Neuronal stem cell (in vitro differentiated cells): ENCODE measurements at regions not wholly inside any gene's neighbourhood (a gene's known extent, or its start where the extent isn't known, plus 50 kb on each side); places are given as distances from the start of the nearest gene placed in this dataset.

Experiments used
- DNase-seq: peaks from one replicate; pipeline ENCODE4 v3.0.0-alpha.2; 2013; ENCODE audit warnings: low spot score
- H2AFZ ChIP-seq: one replicate; pipeline ENCODE4 v1.6.1; 2013; ENCODE audit warnings: mild to moderate bottlenecking, low read length, inconsistent platforms
- H2AK5ac ChIP-seq: 2 replicates; pipeline ENCODE4 v1.6.1; 2013; ENCODE audit warnings: low read depth, mild to moderate bottlenecking, inconsistent platforms, low read length, moderate library complexity, mixed read lengths
- H2BK120ac ChIP-seq: 2 replicates; pipeline ENCODE4 v1.6.1; 2013; ENCODE audit warnings: low read depth, mild to moderate bottlenecking, inconsistent platforms, low read length, moderate library complexity, mixed read lengths
- H2BK12ac ChIP-seq: one replicate; pipeline ENCODE4 v1.6.1; 2013; ENCODE audit warnings: low read length, inconsistent platforms
- H2BK15ac ChIP-seq: 2 replicates; pipeline ENCODE4 v1.6.1; 2013; ENCODE audit warnings: mild to moderate bottlenecking, low read length, inconsistent platforms, mixed read lengths
- H2BK5ac ChIP-seq: one replicate; pipeline ENCODE4 v1.6.1; 2013; ENCODE audit warnings: inconsistent platforms, mild to moderate bottlenecking, low read length, moderate library complexity
- H3K14ac ChIP-seq: one replicate; pipeline ENCODE4 v1.6.1; 2013; ENCODE audit warnings: low read length, inconsistent platforms
- H3K18ac ChIP-seq: 2 replicates; pipeline ENCODE4 v1.6.1; 2013; ENCODE audit warnings: low read length, inconsistent platforms
- H3K23ac ChIP-seq: 2 replicates; pipeline ENCODE4 v1.6.1; 2013; ENCODE audit warnings: low read depth, mild to moderate bottlenecking, mixed read lengths, low read length, inconsistent platforms; ENCODE audit not compliant: poor library complexity
- H3K27ac ChIP-seq: replicated peaks from 3 replicates; pipeline ENCODE4 v1.5.1; 2013; ENCODE audit warnings: low read length, inconsistent platforms
- H3K27me3 ChIP-seq, 3 experiments: 2 replicates each; pipeline ENCODE4 v1.6.1; 2013; ENCODE audit warnings: low read length in 3 of 3, mild to moderate bottlenecking in 2 of 3, inconsistent platforms in 1 of 3, low read depth in 1 of 3, mixed read lengths in 1 of 3, moderate library complexity in 1 of 3; ENCODE audit not compliant: control insufficient read depth in 3 of 3, insufficient read depth in 3 of 3
- H3K36me3 ChIP-seq, 2 donors: replicated peaks in 1 of 2; 2 replicates each; pipeline ENCODE4 v1.6.1; 2013; ENCODE audit warnings: low read length in 2 of 2; ENCODE audit not compliant: control insufficient read depth in 2 of 2, insufficient read depth in 2 of 2
- H3K4ac ChIP-seq: 2 replicates; pipeline ENCODE4 v1.6.1; 2013; ENCODE audit warnings: inconsistent platforms, mild to moderate bottlenecking, low read length, moderate library complexity
- H3K4me1 ChIP-seq, 2 donors: 1 replicate in 1 of 2; 2 replicates in 1 of 2; pipeline ENCODE4 v1.6.1; 2013; ENCODE audit warnings: low read length in 2 of 2, low read depth in 1 of 2; ENCODE audit not compliant: control insufficient read depth in 2 of 2, insufficient read depth in 1 of 2
- H3K4me2 ChIP-seq: one replicate; pipeline ENCODE4 v1.6.1; 2013; ENCODE audit warnings: mild to moderate bottlenecking, low read length, inconsistent platforms; ENCODE audit not compliant: insufficient read depth, poor library complexity, severe bottlenecking
- H3K4me3 ChIP-seq, 2 donors: 2 replicates each; pipeline ENCODE4 v1.5.1; 2013; ENCODE audit warnings: low read length in 2 of 2, mild to moderate bottlenecking in 2 of 2, inconsistent platforms in 1 of 2, moderate library complexity in 1 of 2
- H3K79me1 ChIP-seq: one replicate; pipeline ENCODE4 v1.6.1; 2013; ENCODE audit warnings: low read depth, mild to moderate bottlenecking, inconsistent platforms, low read length, moderate library complexity
- H3K9ac ChIP-seq: one replicate; pipeline ENCODE4 v1.6.1; 2013; ENCODE audit warnings: mild to moderate bottlenecking, low read depth, low read length, inconsistent platforms; ENCODE audit not compliant: poor library complexity
- H3K9me3 ChIP-seq, 2 donors: replicated peaks in 1 of 2; 2 replicates each; pipeline versions ENCODE3 to v1.6.1; 2013; ENCODE audit warnings: low read length in 2 of 2, mild to moderate bottlenecking in 2 of 2, inconsistent platforms in 1 of 2, low read depth in 1 of 2, mixed read lengths in 1 of 2, moderate library complexity in 1 of 2; ENCODE audit not compliant: control insufficient read depth in 2 of 2, insufficient read depth in 1 of 2
- H4K8ac ChIP-seq: one replicate; pipeline ENCODE4 v1.6.1; 2013; ENCODE audit warnings: low read depth, mild to moderate bottlenecking, inconsistent platforms, low read length, moderate library complexity
- H4K91ac ChIP-seq: one replicate; pipeline ENCODE4 v1.6.1; 2013; ENCODE audit warnings: low read length, low read depth, mild to moderate bottlenecking, inconsistent platforms; ENCODE audit not compliant: poor library complexity
- WGBS, 2 donors: extraction: QIAGEN DNeasy Blood & Tissue Kit; methylation state at CpG; one replicate each; pipeline ENCODE4 v1.1.7; 2013; ENCODE audit warnings: missing lambda C conversion rate in 2 of 2, mixed read lengths in 1 of 2; ENCODE audit not compliant: insufficient read length in 2 of 2, insufficient replicate concordance in 1 of 2; ENCODE audit errors: extremely low coverage in 2 of 2; 5-methylcytosine and 5-hydroxymethylcytosine counted together

GRCh38 chr7:72524037-72524436, 111.9 kb upstream of the CALN1 start:
- no peak overlapping the region for H3K4ac ChIP-seq
- no peak overlapping the region for H2BK120ac ChIP-seq
- no peak overlapping the region for H2AK5ac ChIP-seq
- no peaks in the 10 kb centered on the region for H3K27me3 ChIP-seq
- H3K4me2 ChIP-seq = no peak overlapping the region
- H3K79me1 ChIP-seq = no peaks in the 10 kb centered on the region
- H3K9ac ChIP-seq = no peak overlapping the region
- H2BK5ac ChIP-seq = no peak overlapping the region
- no peak overlapping the region for H3K23ac ChIP-seq
- H3K27ac ChIP-seq = no peak overlapping the region
- H3K14ac ChIP-seq = no peak overlapping the region
- no peak overlapping the region for H4K8ac ChIP-seq
- no peak overlapping the region for H2BK15ac ChIP-seq
- no peak overlapping the region for H4K91ac ChIP-seq
- no peaks in the 10 kb centered on the region for H3K4me1 ChIP-seq
- no peaks in the 10 kb centered on the region for H3K36me3 ChIP-seq
- DNase-seq = no peak
- H3K9me3 ChIP-seq = no peaks in the 10 kb centered on the region
- WGBS, 2 donors = no CpG with 5 or more reads among the region's 2 CpGs
- no peak overlapping the region for H3K18ac ChIP-seq
- H2BK12ac ChIP-seq = no peak overlapping the region
- H2AFZ ChIP-seq = no peak overlapping the region
- no peak overlapping the region for H3K4me3 ChIP-seq

GRCh38 chr7:72504061-72504706, 92.0 kb upstream of the CALN1 start:
- Histone ChIP-seq H2BK5ac (no peak overlapping the region), H3K4me1 (no peaks in the 10 kb centered on the region), H3K9ac (no peak overlapping the region), H2AFZ (no peak overlapping the region), H3K18ac (no peak overlapping the region), H2BK120ac (no peak overlapping the region), H3K36me3 (no peaks in the 10 kb centered on the region), H3K4me3 (no peak overlapping the region), H4K91ac (no peak overlapping the region), H4K8ac (no peak overlapping the region), H2BK12ac (no peak overlapping the region), H2BK15ac (no peak overlapping the region), H2AK5ac (no peak overlapping the region), H3K14ac (no peak overlapping the region), H3K9me3 (no peaks in the 10 kb centered on the region), H3K4ac (no peak overlapping the region), H3K23ac (no peak overlapping the region), H3K27ac (no peak overlapping the region), H3K4me2 (no peak overlapping the region), H3K79me1 (no peaks in the 10 kb centered on the region), H3K27me3 (peaks cover 0 to 3% (median 0%) of the 10 kb centered on the region in 3 experiments)
- WGBS, 2 donors = no CpG with 5 or more reads among the region's 10 CpGs
- DNase-seq = no peak

- Histone ChIP-seq H4K8ac (no peak overlapping the region), H3K36me3 (no peaks in the 10 kb centered on the region), H3K4me3 (no peak overlapping the region), H3K18ac (no peak overlapping the region), H2BK12ac (no peak overlapping the region), H3K14ac (no peak overlapping the region), H2BK5ac (no peak overlapping the region), H2BK15ac (no peak overlapping the region), H3K27ac (no peak overlapping the region), H3K9ac (no peak overlapping the region), H2BK120ac (no peak overlapping the region), H3K9me3 (no peaks in the 10 kb centered on the region), H3K4me1 (no peaks in the 10 kb centered on the region), H3K4ac (no peak overlapping the region), H3K23ac (no peak overlapping the region), H3K4me2 (no peak overlapping the region), H3K79me1 (no peaks in the 10 kb centered on the region), H4K91ac (no peak overlapping the region), H3K27me3 (peaks cover 0 to 3% (median 0%) of the 10 kb centered on the region in 3 experiments), H2AFZ (no peak overlapping the region), H2AK5ac (no peak overlapping the region)
- no CpG with 5 or more reads among the region's 8 CpGs for WGBS, 2 donors
- DNase-seq = no peak
Measured at GRCh38 chr7:72503644-72504043, 91.5 kb upstream of the CALN1 start.

DNA sequence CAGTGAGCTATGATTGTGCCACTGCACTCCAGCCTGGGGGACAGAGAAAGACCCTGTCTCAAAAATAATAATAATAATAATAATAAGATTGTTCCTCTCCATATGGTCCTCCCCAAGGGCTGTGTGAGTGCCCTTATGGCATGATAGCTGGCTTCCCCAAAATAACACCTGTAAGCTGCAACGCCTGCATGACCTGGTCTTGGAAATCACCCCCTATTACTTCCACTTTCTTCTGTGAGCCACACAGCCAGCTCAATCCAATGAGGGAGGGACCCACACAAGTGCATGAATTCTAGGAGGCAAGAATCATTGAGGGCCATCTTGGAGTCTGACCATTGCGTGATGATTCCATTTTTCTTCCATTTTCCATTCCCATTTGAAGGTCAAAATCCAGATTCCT, 82.7 kb upstream of the CALN1 start:
- no peak overlapping the region for H3K4ac ChIP-seq
- H3K27me3 ChIP-seq = no peaks in the 10 kb centered on the region
- H2AK5ac ChIP-seq = no peak overlapping the region
- no peak overlapping the region for H3K4me3 ChIP-seq
- no peak overlapping the region for H3K9ac ChIP-seq
- no peak overlapping the region for H2BK5ac ChIP-seq
- H2BK12ac ChIP-seq = no peak overlapping the region
- H3K36me3 ChIP-seq = no peaks in the 10 kb centered on the region
- H2BK15ac ChIP-seq = no peak overlapping the region
- no peak overlapping the region for H3K23ac ChIP-seq
- H3K9me3 ChIP-seq = no peaks in the 10 kb centered on the region
- peaks cover 0 to 2% of the 10 kb centered on the region in 2 donors for H3K4me1 ChIP-seq
- H2AFZ ChIP-seq = no peak overlapping the region
- H3K79me1 ChIP-seq = no peaks in the 10 kb centered on the region
- no peak overlapping the region for H4K91ac ChIP-seq
- DNase-seq = no peak
- H3K14ac ChIP-seq = no peak overlapping the region
- H3K18ac ChIP-seq = no peak overlapping the region
- H3K27ac ChIP-seq = no peak overlapping the region
- no CpG with 5 or more reads among the region's 2 CpGs for WGBS, 2 donors
- no peak overlapping the region for H2BK120ac ChIP-seq
- H3K4me2 ChIP-seq = no peak overlapping the region
- H4K8ac ChIP-seq = no peak overlapping the region
